Stimulated activated CD8-positive, alpha-beta memory T cell treated with anti-CD3 and anti-CD28 coated beads, Interleukin-15, amount 100 ng/mL, for 24 hours (primary cell): ENCODE measurements at regions not wholly inside any gene's neighbourhood (a gene's known extent, or its start where the extent isn't known, plus 50 kb on each side); places are given as distances from the start of the nearest gene placed in this dataset.

ENCODE experiments used
- DNase-seq: peaks from one replicate; pipeline ENCODE4 v3.0.0-alpha.2; 2020; ENCODE audit warnings: low read depth

- no peak for DNase-seq
Measured at GRCh38 chr6:16974704-16975359, 127.0 kb upstream of the STMND1 start.

- no peak for DNase-seq
Measured at GRCh38 chr6:16974387-16974673, 127.5 kb upstream of the STMND1 start.

GRCh38 chr6:16973545-16974386 lies 128.1 kb upstream of the STMND1 start:
- no peak for DNase-seq

- DNase-seq, result no peak
Measured at GRCh38 chr6:16973051-16973450, 128.8 kb upstream of the STMND1 start.

- no peak for DNase-seq
Measured at GRCh38 chr6:16972535-16972934, 129.3 kb upstream of the STMND1 start.

GRCh38 chr6:16969699-16970655 lies 131.9 kb upstream of the STMND1 start:
- DNase-seq, result no peak

- DNase-seq, result no peak
Measured at GRCh38 chr6:16968101-16968500, 133.7 kb upstream of the STMND1 start.

GRCh38 chr6:16967470-16967817 lies 134.4 kb upstream of the STMND1 start:
- DNase-seq, result no peak

- DNase-seq, result no peak
Measured at GRCh38 chr6:16966791-16967469, 134.9 kb upstream of the STMND1 start.

- no peak for DNase-seq
Measured at GRCh38 chr6:16965689-16966088, 136.2 kb upstream of the STMND1 start.

- peak; percentile 42 for DNase-seq
Measured at GRCh38 chr6:16964553-16965499, 137.0 kb upstream of the STMND1 start.

- DNase-seq, result no peak
Measured at GRCh38 chr6:16961577-16961976, 140.3 kb upstream of the STMND1 start.

- no peak for DNase-seq
Measured at GRCh38 chr6:16959789-16960188, 142.1 kb upstream of the STMND1 start.

- DNase-seq, result no peak
Measured at GRCh38 chr6:16956361-16956760, 145.5 kb upstream of the STMND1 start.

- DNase-seq, result no peak
Measured at GRCh38 chr6:16955899-16956298, 146.0 kb upstream of the STMND1 start.

- DNase-seq, result no peak
Measured at GRCh38 chr6:16953905-16954304, 147.9 kb upstream of the STMND1 start.

- no peak for DNase-seq
Measured at GRCh38 chr6:16953446-16953845, 148.4 kb upstream of the STMND1 start.

GRCh38 chr6:16950825-16951495 lies 150.9 kb upstream of the STMND1 start:
- DNase-seq, result no peak

- DNase-seq, result no peak
Measured at GRCh38 chr6:16950302-16950701, 151.5 kb upstream of the STMND1 start.

- no peak for DNase-seq
Measured at GRCh38 chr6:16949716-16950115, 152.1 kb upstream of the STMND1 start.
